PC-3 (cell line): ENCODE measurements at regions not wholly inside any gene's neighbourhood (a gene's known extent, or its start where the extent isn't known, plus 50 kb on each side); places are given as distances from the start of the nearest gene placed in this dataset.
A peak's percentile ranks its signal among the peaks of the same experiment; 100 is the strongest.

Source experiments
- ATAC-seq: fragments of 200-7000 bp; cut with Tn5 transposase; 2 replicates; pipeline ENCODE4 v1.9.1; 2020; ENCODE audit warnings: mild to moderate bottlenecking, moderate library complexity
- BruUV-seq: library from RNA; stranded (reverse); fragments of 400-500 nt; replicated peaks from 2 replicates; lab custom pipeline; 2021; lab: Mats Ljungman, UMichigan
- CTCF ChIA-PET: fragments of 300-600 bp; sonication (Branson Sonifier 250); formaldehyde crosslinking; loops from one replicate; lab custom pipeline; 2022; ENCODE audit warnings: antibody characterized with exemption; lab: Charles Lee
- POLR2A ChIA-PET: fragments of 300-600 bp; sonication (Branson Sonifier 250); formaldehyde crosslinking; loops from one replicate; lab custom pipeline; 2022; ENCODE audit warnings: antibody characterized with exemption; ENCODE audit not compliant: unreplicated experiment; lab: Charles Lee
- DNase-seq: peaks from one replicate; pipeline ENCODE4 v3.0.0-alpha.2; 2015
- H2AFZ ChIP-seq: fragments of 300-600 bp; sonication (generic); 2 replicates; pipeline ENCODE4 v1.6.0; 2016; ENCODE audit warnings: antibody characterized with exemption, low read length
- H3F3A ChIP-seq: fragments of 300-600 bp; sonication (generic); one replicate; pipeline ENCODE4 v1.6.0; 2017; ENCODE audit warnings: antibody characterized with exemption, low read length, control low read depth, mild to moderate bottlenecking; ENCODE audit not compliant: unreplicated experiment
- H3K27ac ChIP-seq: fragments of 300-600 bp; sonication (generic); 2 replicates; pipeline ENCODE4 v1.5.1; 2016; ENCODE audit warnings: mild to moderate bottlenecking, low read length
- H3K27me3 ChIP-seq: fragments of 300-600 bp; sonication (generic); 2 replicates; pipeline ENCODE4 v1.6.1; 2016; ENCODE audit warnings: low read length, mixed read lengths
- H3K36me3 ChIP-seq: fragments of 300-600 bp; sonication (generic); 2 replicates; pipeline ENCODE4 v1.6.1; 2016; ENCODE audit warnings: low read depth, mixed run types, low read length, mixed read lengths
- H3K4me1 ChIP-seq: fragments of 300-600 bp; sonication (generic); 2 replicates; pipeline ENCODE4 v1.5.1; 2016; ENCODE audit warnings: low read length; ENCODE audit not compliant: insufficient read depth
- H3K4me2 ChIP-seq: fragments of 300-600 bp; sonication (generic); 2 replicates; pipeline ENCODE4 v1.6.0; 2016; ENCODE audit warnings: low read length
- H3K4me3 ChIP-seq: fragments of 300-600 bp; sonication (generic); 2 replicates; pipeline ENCODE4 v1.5.1; 2016; ENCODE audit warnings: mild to moderate bottlenecking, low read length, mixed read lengths
- H3K79me2 ChIP-seq: fragments of 300-600 bp; sonication (generic); 2 replicates; pipeline ENCODE4 v1.6.1; 2017; ENCODE audit warnings: low read length, mixed read lengths
- H3K9ac ChIP-seq: fragments of 300-600 bp; sonication (generic); 2 replicates; pipeline ENCODE4 v1.6.0; 2016; ENCODE audit warnings: mild to moderate bottlenecking, low read length
- H3K9me2 ChIP-seq: fragments of 300-600 bp; sonication (generic); replicated peaks from 2 replicates; pipeline ENCODE4 v1.6.1; 2016; ENCODE audit warnings: mixed run types, low read length, mixed read lengths
- H3K9me3 ChIP-seq: fragments of 300-600 bp; sonication (generic); 2 replicates; pipeline ENCODE4 v1.6.1; 2016; ENCODE audit warnings: low read length, mixed read lengths
- H4K20me1 ChIP-seq: fragments of 300-600 bp; sonication (generic); 2 replicates; pipeline ENCODE4 v1.6.1; 2016; ENCODE audit warnings: low read length, mixed read lengths
- EZH2 ChIP-seq: fragments of 300-600 bp; sonication (generic); IDR thresholded peaks from one replicate; pipeline ENCODE4 v1.6.1; 2017; ENCODE audit warnings: antibody characterized with exemption, mild to moderate bottlenecking, low read length; ENCODE audit not compliant: unreplicated experiment
- EZH2phosphoT487 ChIP-seq: fragments of 300-600 bp; sonication (generic); IDR thresholded peaks from 2 replicates; pipeline ENCODE4 v1.6.1; 2018; ENCODE audit warnings: mild to moderate bottlenecking, antibody characterized with exemption, low read length, borderline replicate concordance
- intact Hi-C: fragments of 100-400 bp; cut with micrococcal nuclease; formaldehyde crosslinking; loops from 2 replicates; pipeline ENCODE4 v1.9.0; 2023
- TF ChIP-seq, protein P1 (sequence below): fragments of 300-600 bp; sonication (generic); conservative IDR thresholded peaks from 2 replicates; pipeline ENCODE4 v1.5.1; 2017; ENCODE audit warnings: antibody characterized with exemption, low read depth, mild to moderate bottlenecking, low read length

- Histone ChIP-seq H3K27me3 (no peaks in the 10 kb centered on the region), H3K4me3 (no peak overlapping the region), H3K9me2 (no peaks in the 10 kb centered on the region), H3F3A (no peaks in the 10 kb centered on the region), H3K4me2 (no peak overlapping the region), H4K20me1 (no peaks in the 10 kb centered on the region), H3K9me3 (no peaks in the 10 kb centered on the region), H3K9ac (no peak overlapping the region), H2AFZ (0 out of 2 replicates have a peak overlapping the region, but pooled peaks have one; percentile 15), H3K79me2 (no peaks in the 10 kb centered on the region), H3K4me1 (peaks cover 8% of the 10 kb centered on the region), H3K36me3 (no peaks in the 10 kb centered on the region), H3K27ac (no peak overlapping the region)
- BruUV-seq = no TSS peak
- DNase-seq (no peak), ATAC-seq (no peak)
- ChIA-PET POLR2A (no interaction called here), CTCF (no interaction called here)
- TF ChIP-seq, protein P1, sequence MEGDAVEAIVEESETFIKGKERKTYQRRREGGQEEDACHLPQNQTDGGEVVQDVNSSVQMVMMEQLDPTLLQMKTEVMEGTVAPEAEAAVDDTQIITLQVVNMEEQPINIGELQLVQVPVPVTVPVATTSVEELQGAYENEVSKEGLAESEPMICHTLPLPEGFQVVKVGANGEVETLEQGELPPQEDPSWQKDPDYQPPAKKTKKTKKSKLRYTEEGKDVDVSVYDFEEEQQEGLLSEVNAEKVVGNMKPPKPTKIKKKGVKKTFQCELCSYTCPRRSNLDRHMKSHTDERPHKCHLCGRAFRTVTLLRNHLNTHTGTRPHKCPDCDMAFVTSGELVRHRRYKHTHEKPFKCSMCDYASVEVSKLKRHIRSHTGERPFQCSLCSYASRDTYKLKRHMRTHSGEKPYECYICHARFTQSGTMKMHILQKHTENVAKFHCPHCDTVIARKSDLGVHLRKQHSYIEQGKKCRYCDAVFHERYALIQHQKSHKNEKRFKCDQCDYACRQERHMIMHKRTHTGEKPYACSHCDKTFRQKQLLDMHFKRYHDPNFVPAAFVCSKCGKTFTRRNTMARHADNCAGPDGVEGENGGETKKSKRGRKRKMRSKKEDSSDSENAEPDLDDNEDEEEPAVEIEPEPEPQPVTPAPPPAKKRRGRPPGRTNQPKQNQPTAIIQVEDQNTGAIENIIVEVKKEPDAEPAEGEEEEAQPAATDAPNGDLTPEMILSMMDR = no peak
- TF ChIP-seq EZH2phosphoT487 (no peak), EZH2 (no peak)
- intact Hi-C loops = no loop called here
Observed at GRCh38 chr5:103886826-103887225, 324.2 kb upstream of the NUDT12 start.

- no peaks in the 10 kb centered on the region for H3K79me2 ChIP-seq
- DNase-seq = no peak
- intact Hi-C loops = no loop called here
- H3K27me3 ChIP-seq = no peaks in the 10 kb centered on the region
- H3K4me3 ChIP-seq = no peak overlapping the region
- H3K27ac ChIP-seq = no peak overlapping the region
- H3K9ac ChIP-seq = no peak overlapping the region
- BruUV-seq = no TSS peak
- no peaks in the 10 kb centered on the region for H3F3A ChIP-seq
- H3K36me3 ChIP-seq = no peaks in the 10 kb centered on the region
- no peak overlapping the region for H2AFZ ChIP-seq
- no peak overlapping the region for H3K4me2 ChIP-seq
- ChIA-PET CTCF (no interaction called here), POLR2A (no interaction called here)
- no peaks in the 10 kb centered on the region for H3K4me1 ChIP-seq
- no peak for ATAC-seq
- TF ChIP-seq, protein P1 = no peak
- no peak for TF ChIP-seq EZH2
- no peaks in the 10 kb centered on the region for H4K20me1 ChIP-seq
- no peaks in the 10 kb centered on the region for H3K9me2 ChIP-seq
- no peaks in the 10 kb centered on the region for H3K9me3 ChIP-seq
Observed at GRCh38 chr5:103883143-103883542, 320.6 kb upstream of the NUDT12 start.

DNA sequence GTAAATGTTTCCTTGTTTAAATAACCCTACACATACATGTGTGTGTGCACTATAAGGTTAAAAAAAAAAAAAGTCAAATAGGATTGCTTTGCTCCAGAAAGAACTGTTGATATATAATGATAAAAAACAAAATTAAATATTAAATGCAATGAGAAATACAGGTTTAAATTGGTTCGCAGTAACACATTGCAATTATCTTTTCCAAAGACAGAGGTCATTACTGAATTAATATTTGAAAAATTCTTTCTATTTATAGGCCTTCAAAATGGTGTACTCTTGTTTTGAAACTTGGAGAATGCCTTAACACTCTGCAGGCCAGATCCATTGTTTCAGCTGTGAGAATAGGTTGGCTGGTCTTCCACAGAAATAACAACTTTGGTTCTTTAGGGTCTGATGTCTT, 319.0 kb upstream of the NUDT12 start:
- Histone ChIP-seq H3K4me3 (no peak overlapping the region), H4K20me1 (no peaks in the 10 kb centered on the region), H3K4me1 (no peaks in the 10 kb centered on the region), H3K27me3 (no peaks in the 10 kb centered on the region), H3K27ac (no peak overlapping the region), H3K9me3 (no peaks in the 10 kb centered on the region), H3K4me2 (no peak overlapping the region), H3F3A (no peaks in the 10 kb centered on the region), H3K79me2 (no peaks in the 10 kb centered on the region), H2AFZ (peak overlapping the region; percentile 31; the same call in 1 of the 2 replicates), H3K36me3 (no peaks in the 10 kb centered on the region), H3K9me2 (no peaks in the 10 kb centered on the region), H3K9ac (no peak overlapping the region)
- no peak for ATAC-seq
- intact Hi-C loops = no loop called here
- BruUV-seq = no TSS peak
- POLR2A ChIA-PET = interaction anchor here (0.6 kb wide), 1 partner anchor 1255 kb away, joined by 6 read pairs; no protein-coding TSS in a partner anchor
- no peak for DNase-seq
- TF ChIP-seq EZH2phosphoT487 (no peak), EZH2 (no peak)
- TF ChIP-seq, protein P1 = no peak
- CTCF ChIA-PET = no interaction called here
